Fibroblast of lung (primary cell): ENCODE measurements at regions not wholly inside any gene's neighbourhood (a gene's known extent, or its start where the extent isn't known, plus 50 kb on each side); places are given as distances from the start of the nearest gene placed in this dataset.

Experiments
- DNase-seq, 2 donors: peaks; one replicate each; pipeline versions ENCODE4 v3.0.0 to v3.0.0-alpha.2; 2010; ENCODE audit warnings: low read depth in 2 of 2
- H2AFZ ChIP-seq: 2 replicates; pipeline ENCODE4 v1.5.1; 2012; ENCODE audit warnings: low read length, control low read depth, inconsistent platforms
- H3K27ac ChIP-seq: 2 replicates; pipeline ENCODE4 v1.5.1; 2011; ENCODE audit warnings: low read length, control low read depth; ENCODE audit not compliant: insufficient read depth
- H3K27me3 ChIP-seq: 2 replicates; pipeline ENCODE4 v1.5.1; 2011; ENCODE audit warnings: mild to moderate bottlenecking, low read length; ENCODE audit not compliant: control insufficient read depth, insufficient read depth
- H3K36me3 ChIP-seq: 2 replicates; pipeline ENCODE4 v1.5.1; 2011; ENCODE audit warnings: low read length; ENCODE audit not compliant: control insufficient read depth, insufficient read depth
- H3K4me1 ChIP-seq: 2 replicates; pipeline ENCODE4 v1.5.1; 2011; ENCODE audit warnings: low read length; ENCODE audit not compliant: control insufficient read depth, insufficient read depth; ENCODE audit errors: extremely low read depth
- H3K4me2 ChIP-seq: 2 replicates; pipeline ENCODE4 v1.5.1; 2011; ENCODE audit warnings: low read length, control low read depth; ENCODE audit not compliant: insufficient read depth; ENCODE audit errors: extremely low read depth
- H3K4me3 ChIP-seq, 4 experiments: fragments of 200-600 bp in 1 of 4; sonication (generic) in 1 of 4; replicated peaks in 1 of 4; 2 replicates each; pipeline ENCODE4 v1.5.1; 2011 to 2016; ENCODE audit warnings: low read length in 4 of 4, low read depth in 3 of 4, mild to moderate bottlenecking in 3 of 4, control low read depth in 2 of 4, inconsistent platforms in 1 of 4, mixed read lengths in 1 of 4; ENCODE audit not compliant: insufficient read depth in 1 of 4; ENCODE audit errors: control extremely low read depth in 1 of 4
- H3K79me2 ChIP-seq: 2 replicates; pipeline ENCODE4 v1.5.1; 2012; ENCODE audit warnings: mild to moderate bottlenecking, low read length, inconsistent platforms; ENCODE audit not compliant: control insufficient read depth, insufficient read depth
- H3K9ac ChIP-seq: 2 replicates; pipeline ENCODE4 v1.5.1; 2011; ENCODE audit warnings: mild to moderate bottlenecking, low read length, control low read depth; ENCODE audit not compliant: insufficient read depth
- H3K9me3 ChIP-seq: 2 replicates; pipeline ENCODE4 v1.5.1; 2012; ENCODE audit warnings: low read depth, low read length; ENCODE audit not compliant: control insufficient read depth, insufficient read depth
- H4K20me1 ChIP-seq: 2 replicates; pipeline ENCODE4 v1.5.1; 2011; ENCODE audit warnings: low read length; ENCODE audit not compliant: control insufficient read depth, insufficient read depth; ENCODE audit errors: extremely low read depth
- CTCF ChIP-seq, 2 donors: IDR thresholded peaks in 1 of 2; conservative IDR thresholded peaks in 1 of 2; 1 replicate in 1 of 2; 2 replicates in 1 of 2; pipeline ENCODE4 v1.5.1; 2011 to 2012; ENCODE audit warnings: low read length in 2 of 2, control low read depth in 1 of 2, inconsistent platforms in 1 of 2, low read depth in 1 of 2, mild to moderate bottlenecking in 1 of 2
- EZH2 ChIP-seq: IDR thresholded peaks from 2 replicates; pipeline ENCODE4 v1.5.1; 2012; ENCODE audit warnings: low read length, control low read depth, mild to moderate bottlenecking; ENCODE audit errors: missing control alignments

GRCh38 chr22:48233586-48233985, 1471.1 kb downstream of the TBC1D22A start:
- Histone ChIP-seq H3K9me3 (no peaks in the 10 kb centered on the region), H3K4me1 (no peaks in the 10 kb centered on the region), H3K27me3 (no peaks in the 10 kb centered on the region), H4K20me1 (no peaks in the 10 kb centered on the region), H3K36me3 (no peaks in the 10 kb centered on the region), H3K4me3 (no peak overlapping the region), H3K27ac (no peak overlapping the region), H2AFZ (no peak overlapping the region), H3K9ac (no peak overlapping the region), H3K79me2 (no peaks in the 10 kb centered on the region), H3K4me2 (no peak overlapping the region)
- DNase-seq, result no peak
- TF ChIP-seq EZH2 (no peak), CTCF (conservative IDR thresholded peaks at IDR 0.05 in 1 of 2, IDR thresholded peaks at IDR 0.05 in 1 of 2; ENCODE audit: low read depth in 1 of 2, low read length in 2 of 2) (no peak)

- Histone ChIP-seq H3K4me3 (no peak overlapping the region), H3K9ac (no peak overlapping the region)
- TF ChIP-seq EZH2 (no peak), CTCF (conservative IDR thresholded peaks at IDR 0.05 in 1 of 2, IDR thresholded peaks at IDR 0.05 in 1 of 2; ENCODE audit: low read depth in 1 of 2, low read length in 2 of 2) (no peak)
These were observed 1466.0 kb downstream of the TBC1D22A start for GRCh38 chr22:48228468-48228867.

GRCh38 chr22:48227341-48228018, 1465.0 kb downstream of the TBC1D22A start:
- H3K4me1 ChIP-seq, result no peaks in the 10 kb centered on the region
- H3K27me3 ChIP-seq, result no peaks in the 10 kb centered on the region
- H3K79me2 ChIP-seq, result no peaks in the 10 kb centered on the region
- H4K20me1 ChIP-seq, result no peaks in the 10 kb centered on the region
- no peak overlapping the region for H3K9ac ChIP-seq
- TF ChIP-seq EZH2 (no peak), CTCF (conservative IDR thresholded peaks at IDR 0.05 in 1 of 2, IDR thresholded peaks at IDR 0.05 in 1 of 2; ENCODE audit: low read depth in 1 of 2, low read length in 2 of 2) (no peak)
- no peak overlapping the region for H2AFZ ChIP-seq
- H3K4me3 ChIP-seq, result no peak overlapping the region
- no peak overlapping the region for H3K27ac ChIP-seq
- no peaks in the 10 kb centered on the region for H3K36me3 ChIP-seq
- no peaks in the 10 kb centered on the region for H3K9me3 ChIP-seq
- DNase-seq, result no peak
- H3K4me2 ChIP-seq, result no peak overlapping the region

More at GRCh38 chr22:48228468-48228867, 1466.0 kb downstream of the TBC1D22A start:
- H3K4me1 ChIP-seq, result no peaks in the 10 kb centered on the region
- H2AFZ ChIP-seq, result no peak overlapping the region
- H3K9me3 ChIP-seq, result no peaks in the 10 kb centered on the region
- no peaks in the 10 kb centered on the region for H4K20me1 ChIP-seq
- H3K79me2 ChIP-seq, result no peaks in the 10 kb centered on the region
- H3K27ac ChIP-seq, result no peak overlapping the region
- no peaks in the 10 kb centered on the region for H3K36me3 ChIP-seq
- H3K4me2 ChIP-seq, result no peak overlapping the region
- DNase-seq, result no peak
- H3K27me3 ChIP-seq, result no peaks in the 10 kb centered on the region
